ENCODE measurements at regions not wholly inside any gene's neighbourhood (a gene's known extent, or its start where the extent isn't known, plus 50 kb on each side); places are given as distances from the start of the nearest gene placed in this dataset.
"Not testable (repeated sequence)": the region's sequence is repeated elsewhere in the genome, so short reads cannot be mapped to it uniquely, and the experiment has no call there.

DNA sequence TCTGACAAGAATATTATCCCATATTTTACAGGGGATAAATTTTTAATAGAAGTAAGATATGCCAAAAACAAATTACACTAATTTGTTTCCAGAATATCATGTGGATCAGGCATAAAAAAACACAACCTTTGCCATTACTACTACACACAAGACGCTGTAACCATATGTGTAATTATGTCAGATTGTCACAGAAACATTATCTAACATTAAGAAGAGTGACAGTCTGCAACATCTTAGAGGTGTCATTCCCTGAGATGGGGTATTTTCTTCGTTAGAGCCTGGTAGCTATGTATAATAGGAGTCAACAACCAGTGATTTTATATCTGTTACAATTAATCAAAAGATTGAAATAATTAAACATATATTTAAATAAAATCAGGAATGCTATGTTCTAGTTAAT is 518.9 kb downstream of the RERGL start:
- DNase-seq (no peak), ATAC-seq (no peak)
- intact Hi-C loops (cut with DNase I, micrococcal nuclease), result no loop called here

- DNase-seq; intact Hi-C loops (cut with DNase I, micrococcal nuclease); ATAC-seq: not testable (repeated sequence)
Measured at GRCh38 chr12:17564630-17565029, 525.4 kb downstream of the RERGL start.

DNA sequence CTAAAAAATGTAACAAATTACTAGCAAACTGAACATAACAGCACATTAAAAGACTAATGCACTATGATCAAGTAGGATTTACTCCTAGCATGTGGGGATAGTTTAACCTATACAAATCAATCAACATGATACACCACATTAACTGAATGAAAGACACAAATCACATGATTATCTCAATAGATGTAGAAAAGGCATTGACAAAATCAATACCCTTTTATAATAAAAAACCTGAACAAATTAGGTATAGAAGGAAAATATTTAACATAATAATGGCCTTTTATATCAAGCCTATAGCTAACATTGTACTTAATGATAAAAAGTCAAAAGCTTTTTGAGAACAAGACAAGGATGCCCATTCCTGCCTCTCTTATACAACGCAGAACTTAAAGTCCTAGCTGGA is 540.0 kb downstream of the RERGL start:
- no peak for ATAC-seq

GRCh38 chr12:17540921-17541320 is 549.1 kb downstream of the RERGL start:
- no peak for ATAC-seq
- no peak for DNase-seq
- intact Hi-C loops (cut with DNase I, micrococcal nuclease), result no loop called here

More for the DNA sequence above, 540.0 kb downstream of the RERGL start:
- intact Hi-C loops (cut with DNase I, micrococcal nuclease), result no loop called here
- no peak for DNase-seq

- intact Hi-C loops (cut with DNase I, micrococcal nuclease), result no loop called here
- ATAC-seq (no peak), DNase-seq (no peak)
Measured at GRCh38 chr12:17528394-17528793, 561.6 kb downstream of the RERGL start.

DNA sequence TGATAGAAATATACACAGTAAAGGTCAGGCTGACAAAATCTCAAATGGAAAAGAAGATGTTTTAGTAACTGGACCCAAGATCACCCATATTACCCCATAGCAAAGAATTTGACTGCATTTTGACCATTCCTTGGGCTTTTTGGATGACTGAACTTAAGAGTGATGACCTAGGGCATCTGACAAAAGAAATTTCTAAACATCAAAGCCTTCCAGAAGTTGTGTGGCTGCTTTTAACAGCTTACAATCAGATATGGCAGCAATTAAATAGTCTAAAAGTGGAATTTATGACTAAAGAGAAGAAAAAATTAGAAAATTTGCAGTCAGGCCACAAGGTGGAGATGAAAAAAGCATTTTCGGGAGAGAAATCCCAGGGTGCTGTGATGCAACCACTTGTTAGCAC is 563.0 kb downstream of the RERGL start:
- no peak for ATAC-seq
- no peak for DNase-seq
- intact Hi-C loops (cut with DNase I, micrococcal nuclease), result no loop called here

DNA sequence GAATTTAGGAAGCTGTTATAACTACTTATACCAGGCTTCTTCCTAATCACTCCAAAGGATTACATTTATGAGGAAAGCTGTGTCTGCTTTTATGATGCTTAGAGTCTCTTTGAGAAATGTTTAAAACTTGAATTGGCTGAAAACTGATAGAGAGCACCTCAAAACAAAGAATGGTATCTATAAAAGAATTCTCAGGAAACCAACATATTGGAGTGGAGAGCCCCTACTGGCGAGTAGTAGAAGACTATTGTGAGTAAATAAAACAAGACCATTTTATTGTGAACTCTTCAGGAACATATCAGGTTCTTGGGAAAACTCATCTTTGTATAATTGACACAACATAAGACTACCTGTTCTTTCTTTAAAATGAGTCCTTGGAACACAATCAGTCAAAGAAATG is 578.6 kb downstream of the RERGL start:
- intact Hi-C loops (cut with DNase I, micrococcal nuclease), result no loop called here
- ATAC-seq (no peak), DNase-seq (no peak)

DNA sequence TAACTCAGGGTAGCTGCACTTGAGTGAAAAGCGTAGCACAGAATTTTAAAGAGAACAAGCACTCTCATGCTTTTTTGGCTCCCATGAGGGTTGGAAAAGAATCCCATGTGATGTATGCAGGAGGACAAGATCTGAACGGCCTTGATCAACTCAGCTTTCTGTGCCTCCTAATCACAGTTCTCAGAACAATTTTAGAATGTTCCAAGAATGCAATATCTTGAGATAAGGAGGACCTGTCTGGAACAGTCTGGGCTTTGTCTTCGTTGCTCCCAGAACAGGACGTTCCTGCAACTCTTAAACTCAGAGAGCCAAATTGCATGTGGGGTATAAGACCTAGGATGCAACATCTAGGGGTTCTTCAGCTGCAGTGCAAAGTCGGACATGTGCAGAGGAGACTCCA is 582.7 kb downstream of the RERGL start:
- DNase-seq (no peak), ATAC-seq (no peak)
- intact Hi-C loops (cut with DNase I, micrococcal nuclease), result no loop called here

DNA sequence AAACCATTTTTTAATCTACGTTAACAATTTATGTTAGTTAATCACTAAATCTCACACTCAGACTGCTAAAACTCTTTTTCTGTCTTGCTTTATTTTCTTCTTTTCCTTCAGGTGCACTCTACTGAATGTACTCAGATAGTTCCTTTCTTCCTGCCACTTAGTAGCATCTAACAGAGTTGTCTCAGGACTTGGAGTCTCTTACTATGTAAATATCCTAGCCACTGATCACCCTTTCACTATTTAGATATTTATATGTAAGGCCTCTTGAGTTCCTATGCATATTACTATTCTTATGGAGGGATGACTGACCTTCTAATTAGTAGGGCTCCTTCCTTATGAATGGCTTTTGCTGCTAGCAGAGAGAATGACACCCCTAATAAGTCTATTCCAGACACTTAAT is 586.3 kb downstream of the RERGL start:
- intact Hi-C loops (cut with DNase I, micrococcal nuclease), result no loop called here
- ATAC-seq (no peak), DNase-seq (no peak)

DNA sequence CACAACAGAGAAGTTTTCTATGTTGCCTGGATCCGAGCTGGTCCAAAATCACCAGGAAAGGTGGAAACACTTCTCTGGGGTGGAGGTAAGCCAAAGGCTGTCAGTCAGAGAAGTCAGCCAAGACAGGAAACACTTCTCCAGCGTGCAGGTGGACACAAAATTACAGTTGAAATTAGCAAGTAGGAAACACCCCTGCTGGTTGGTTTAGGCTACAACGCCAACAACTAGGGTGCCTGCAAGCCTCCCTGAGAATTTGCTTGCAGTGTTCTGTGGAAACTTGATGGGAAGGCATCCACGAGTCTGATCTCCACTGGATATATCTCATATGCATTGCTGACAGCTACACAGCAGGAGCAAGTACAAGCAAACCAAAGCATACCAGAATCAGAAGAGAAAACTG is 600.5 kb downstream of the RERGL start:
- intact Hi-C loops (cut with DNase I, micrococcal nuclease), result no loop called here
- DNase-seq (no peak), ATAC-seq (no peak)

DNA sequence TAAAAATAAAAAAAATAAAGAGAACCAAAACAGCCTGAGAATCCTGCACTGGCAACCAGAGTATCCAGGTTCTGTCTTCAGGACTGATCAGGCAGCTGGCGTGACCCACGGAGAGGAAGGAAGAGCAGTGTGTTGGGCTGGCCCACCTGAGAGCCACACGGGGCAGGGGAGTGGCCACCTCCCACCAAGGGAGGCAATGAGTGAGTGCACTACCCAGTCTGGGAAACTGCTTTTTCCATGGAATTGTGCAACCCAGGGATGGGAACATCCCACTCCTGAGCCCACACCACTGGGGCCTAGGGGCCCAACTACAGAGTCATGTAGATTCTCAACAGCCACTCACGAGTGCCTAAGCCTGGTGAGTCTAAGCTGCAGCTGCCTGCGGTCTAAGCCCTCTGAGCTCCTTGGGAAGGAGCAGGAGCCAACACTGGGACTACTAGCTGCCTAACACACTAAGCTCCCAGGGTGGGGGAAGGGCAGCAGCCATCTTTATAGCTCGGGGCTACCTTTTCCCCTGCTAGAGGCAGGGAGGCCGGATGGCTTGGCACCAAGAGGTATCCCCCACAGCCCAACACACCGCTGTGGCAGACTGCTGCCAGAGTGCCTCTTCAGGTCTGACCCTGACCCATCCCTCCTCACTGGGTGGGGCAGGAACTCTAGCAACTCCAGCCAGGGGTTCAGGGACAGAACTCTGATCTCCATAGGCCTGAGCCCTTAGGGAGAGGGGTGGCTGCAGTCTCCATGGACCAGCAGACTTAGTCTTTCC is 610.9 kb downstream of the RERGL start:
- intact Hi-C loops (cut with DNase I, micrococcal nuclease), result no loop called here
- ATAC-seq (no peak), DNase-seq (no peak)

GRCh38 chr12:17470460-17470859 is 619.5 kb downstream of the RERGL start:
- intact Hi-C loops (cut with DNase I, micrococcal nuclease), result no loop called here
- DNase-seq (no peak), ATAC-seq (no peak)

- intact Hi-C loops (cut with DNase I, micrococcal nuclease), result no loop called here
- ATAC-seq, result no peak
- DNase-seq, result no peak
Measured at GRCh38 chr12:17459214-17459613, 630.8 kb downstream of the RERGL start.

DNA sequence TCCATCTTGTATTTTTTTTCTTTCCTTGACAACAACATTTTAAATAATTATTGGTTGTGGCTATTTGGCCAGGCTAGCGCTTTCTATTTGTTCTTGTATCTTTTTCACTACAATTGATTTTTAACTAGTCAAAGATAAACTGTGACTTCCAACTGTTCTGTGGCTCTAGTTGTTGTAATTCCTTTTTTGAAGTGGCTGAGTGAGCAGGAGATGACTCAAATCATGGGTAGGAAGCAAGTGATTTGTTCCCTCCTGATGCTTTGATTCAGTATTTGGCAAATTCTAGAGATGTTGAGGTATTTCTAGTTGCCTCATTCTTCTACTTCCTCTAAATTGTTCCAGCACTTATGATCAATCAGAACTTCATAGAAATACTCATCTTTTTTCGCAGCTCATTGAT is 633.5 kb downstream of the RERGL start:
- intact Hi-C loops (cut with DNase I, micrococcal nuclease), result no loop called here
- no peak for ATAC-seq
- DNase-seq, result no peak

DNA sequence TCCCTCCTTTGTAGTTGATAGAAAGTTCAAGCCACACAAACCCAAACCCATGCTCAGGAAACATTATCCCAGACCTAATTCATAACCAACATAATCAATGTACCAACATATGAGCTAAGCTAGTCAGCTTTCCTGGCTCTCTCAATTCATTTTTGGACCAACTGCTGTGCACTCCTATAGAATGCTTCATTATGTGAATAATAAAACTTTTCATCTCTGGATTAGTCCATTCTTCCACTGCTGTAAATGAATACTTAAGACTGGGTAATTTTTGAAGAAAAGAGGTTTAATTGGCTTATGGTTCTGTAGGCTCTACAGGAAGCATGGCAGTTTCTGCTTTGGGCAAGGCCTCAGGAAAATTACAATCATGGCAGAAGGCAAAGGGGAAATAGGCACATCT is 651.9 kb downstream of the RERGL start:
- no peak for DNase-seq
- no peak for ATAC-seq
- intact Hi-C loops (cut with DNase I, micrococcal nuclease), result no loop called here

DNA sequence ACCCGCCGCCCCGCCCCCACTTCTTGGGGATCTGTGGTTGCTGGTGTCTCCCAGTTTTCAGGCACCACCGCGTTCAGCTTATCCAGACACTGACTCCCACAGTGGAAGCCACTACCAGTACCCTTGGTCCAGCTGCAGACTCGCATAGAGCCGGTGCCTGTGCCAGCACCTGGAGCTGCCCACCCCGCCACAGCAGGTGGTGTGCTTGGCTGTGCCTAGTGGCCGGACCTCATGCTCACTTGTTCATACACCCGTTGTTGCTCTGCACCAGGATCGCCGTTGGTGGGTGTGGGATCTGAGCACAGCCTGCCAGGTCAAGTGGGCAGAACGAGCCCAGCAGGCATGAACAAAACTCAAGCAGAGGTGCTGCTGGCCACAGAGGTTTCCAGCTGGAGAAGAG is 673.2 kb downstream of the RERGL start:
- ATAC-seq, result no peak
- DNase-seq, result no peak
- intact Hi-C loops (cut with DNase I, micrococcal nuclease), result no loop called here

GRCh38 chr12:17414596-17414995 is 675.4 kb downstream of the RERGL start:
- intact Hi-C loops (cut with DNase I, micrococcal nuclease), result no loop called here
- no peak for ATAC-seq
- DNase-seq, result no peak

GRCh38 chr12:17411662-17412061 is 678.3 kb downstream of the RERGL start:
- intact Hi-C loops (cut with DNase I, micrococcal nuclease), result no loop called here
- ATAC-seq, result no peak
- DNase-seq, result no peak

GRCh38 chr12:17388679-17389078 is 701.3 kb downstream of the RERGL start:
- intact Hi-C loops (cut with DNase I, micrococcal nuclease), result no loop called here
- DNase-seq, result no peak
- no peak for ATAC-seq

GRCh38 chr12:17383321-17383720 is 706.7 kb downstream of the RERGL start:
- intact Hi-C loops (cut with DNase I, micrococcal nuclease), result no loop called here
- ATAC-seq (no peak), DNase-seq (no peak)

DNA sequence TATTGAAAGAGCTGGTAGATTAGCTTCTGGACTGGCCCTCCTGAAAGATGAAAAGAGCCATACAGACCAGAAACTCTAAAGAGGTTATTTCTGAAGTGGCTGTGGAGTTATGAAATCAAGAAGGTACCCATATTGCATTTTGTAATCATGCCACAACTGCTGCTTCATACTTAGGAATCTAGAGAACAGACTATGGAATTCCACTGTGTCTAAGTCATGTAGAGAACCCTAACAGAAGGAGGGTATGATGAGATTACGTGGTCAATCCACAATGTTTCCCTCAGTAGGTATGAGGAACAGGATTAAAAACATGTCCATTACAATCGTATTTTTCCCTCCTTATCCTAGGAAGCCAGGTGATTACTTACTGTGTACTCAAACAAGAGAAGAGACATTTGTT is 708.8 kb downstream of the RERGL start:
- intact Hi-C loops (cut with DNase I, micrococcal nuclease), result no loop called here
- no peak for DNase-seq
- no peak for ATAC-seq
